Activated gamma-delta T cell treated with Interleukin-2 at 50 U/mL for 16 hours (primary cell): ENCODE measurements at regions not wholly inside any gene's neighbourhood (a gene's known extent, or its start where the extent isn't known, plus 50 kb on each side); places are given as distances from the start of the nearest gene placed in this dataset.
"Not testable (repeated sequence)": the region's sequence is repeated elsewhere in the genome, so short reads cannot be mapped to it uniquely, and the experiment has no call there.

ENCODE experiments used
- DNase-seq: peaks from one replicate; pipeline ENCODE4 v3.0.0-alpha.2; 2020

DNA sequence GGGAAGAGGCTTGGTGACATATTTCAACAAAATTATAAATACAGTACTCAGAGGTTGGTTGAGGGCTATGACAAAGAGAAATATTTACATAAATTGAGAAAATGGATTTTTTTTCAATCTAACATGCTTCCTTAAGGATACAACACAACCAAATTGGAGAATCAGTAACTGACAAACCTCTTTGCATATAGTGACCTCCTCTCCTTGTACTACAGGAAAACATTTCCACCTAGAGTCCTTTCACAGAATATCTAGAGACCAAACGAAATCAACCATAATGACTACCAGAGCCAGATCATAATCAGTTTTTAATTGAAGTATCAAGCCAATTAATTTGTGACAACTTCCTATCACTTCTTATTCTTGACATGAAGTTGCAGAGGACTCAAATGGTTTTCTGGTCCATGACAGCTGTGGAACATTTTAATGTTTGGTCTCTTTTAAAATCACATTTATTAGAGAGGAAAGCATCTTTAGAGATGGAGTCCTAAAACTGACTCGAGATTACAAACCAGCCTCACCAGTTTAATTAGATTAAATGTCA, 1636.5 kb upstream of the C9orf72 start:
- no peak for DNase-seq

DNA sequence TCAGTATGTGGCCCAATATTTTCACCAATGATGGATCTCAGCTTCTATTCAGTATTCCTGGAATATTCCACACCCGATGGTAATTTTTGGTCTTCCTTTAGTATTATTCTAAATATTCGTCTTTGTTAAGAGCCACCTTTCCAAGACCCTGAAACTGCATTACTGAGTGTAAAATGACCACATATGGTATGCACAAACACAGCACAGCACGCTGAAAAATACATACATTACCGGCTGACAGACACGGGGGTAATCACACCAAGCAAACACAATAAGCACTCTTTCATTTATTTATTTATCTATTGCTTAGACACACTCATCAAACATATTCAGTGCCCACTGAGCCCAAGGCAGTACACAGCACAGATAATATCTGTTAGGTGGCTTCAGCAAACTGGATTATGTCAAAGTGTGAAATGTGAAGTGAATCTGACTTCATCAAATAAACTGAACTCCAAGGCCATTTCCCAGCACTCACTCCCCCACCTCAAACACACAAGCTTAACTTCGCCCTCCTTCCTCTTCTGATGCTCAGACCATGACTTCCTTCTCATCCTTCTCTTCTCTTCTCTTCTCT, 1637.8 kb upstream of the C9orf72 start:
- no peak for DNase-seq

DNA sequence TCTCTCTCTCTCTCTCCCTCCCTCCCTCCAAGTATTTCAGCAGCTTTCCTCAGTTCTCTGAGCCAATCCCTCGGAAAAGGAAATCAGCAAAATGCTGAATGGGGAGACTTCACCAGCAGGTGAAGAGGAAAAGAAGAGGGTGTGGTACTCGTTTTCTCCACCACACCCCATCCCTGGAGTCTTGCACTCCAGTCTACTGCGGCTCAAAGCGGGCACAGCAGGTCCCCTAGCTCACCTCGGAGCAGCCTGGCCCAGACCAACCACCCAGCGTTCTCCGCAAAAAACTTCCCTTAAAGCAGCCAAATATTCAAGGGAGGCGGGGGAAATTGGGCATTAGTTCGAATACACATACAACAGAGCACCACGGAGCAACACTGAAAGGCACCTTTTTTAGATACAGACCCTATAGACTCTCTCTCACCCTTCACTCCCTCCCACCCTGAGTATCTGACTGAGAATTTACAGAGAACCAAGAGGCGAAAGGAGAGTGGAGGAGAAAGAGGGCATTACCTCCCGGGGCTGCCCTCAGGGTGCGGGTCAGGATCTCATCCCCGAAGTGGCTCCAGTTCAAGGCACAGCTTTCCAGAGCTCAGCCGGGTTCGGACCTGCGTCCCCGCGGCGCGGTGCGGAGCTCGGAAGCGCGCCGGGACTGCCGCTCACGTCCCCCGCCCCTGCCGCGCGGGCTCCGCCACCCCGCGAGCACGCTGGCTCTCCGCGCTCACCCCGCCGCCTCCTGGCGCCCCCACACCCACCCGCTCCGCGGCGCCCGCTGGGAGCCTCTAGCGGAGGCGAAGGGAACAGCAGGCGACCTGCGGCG, 1638.5 kb upstream of the C9orf72 start:
- no peak for DNase-seq

DNA sequence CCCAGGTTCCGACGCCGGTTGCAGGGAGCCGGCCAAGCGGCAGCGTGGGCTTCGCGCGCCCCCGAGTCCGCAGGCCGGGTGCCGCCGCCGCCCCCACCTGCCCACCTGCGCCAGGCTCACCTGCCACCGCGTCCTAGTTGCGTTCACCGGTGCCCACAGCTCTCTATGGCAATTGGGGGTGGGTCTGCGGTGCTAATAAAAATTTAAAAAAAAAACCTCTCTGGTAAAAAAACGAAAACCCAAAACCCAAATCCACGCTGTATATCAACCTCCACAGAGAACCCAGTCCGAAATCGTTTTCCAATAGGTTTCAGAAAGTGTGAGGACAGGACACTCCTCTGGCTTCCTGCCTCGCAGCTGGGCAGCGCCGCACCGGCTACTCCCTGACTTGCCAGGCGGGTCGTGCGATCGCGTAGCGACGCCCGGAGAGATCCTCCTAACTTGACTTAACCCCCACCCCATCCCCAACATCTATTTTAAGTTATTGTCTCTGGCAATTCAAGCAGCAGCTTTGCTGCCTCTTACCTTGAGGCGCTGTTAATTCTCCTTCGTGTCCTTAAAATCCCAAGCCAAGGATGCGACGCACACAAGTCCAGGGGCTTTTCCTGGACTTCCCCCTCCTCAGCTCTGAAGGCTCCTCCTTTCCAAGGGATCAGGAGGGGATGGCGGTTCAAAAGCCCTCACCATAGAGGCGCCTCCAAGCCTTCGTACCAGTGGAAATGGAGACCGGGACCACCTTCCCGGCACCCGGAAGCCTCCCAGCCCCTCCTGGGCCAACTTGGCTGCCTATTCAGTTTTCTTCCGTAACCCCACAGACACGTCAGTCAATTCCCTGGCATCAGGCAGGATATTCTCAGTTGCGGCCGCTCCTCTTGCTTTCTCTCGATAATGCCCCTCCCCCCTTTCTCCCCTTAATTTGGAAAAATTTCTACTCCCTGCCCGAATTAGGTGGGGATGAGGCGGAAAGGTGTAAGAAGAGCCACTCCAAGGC, 1639.4 kb upstream of the C9orf72 start:
- no peak for DNase-seq

DNA sequence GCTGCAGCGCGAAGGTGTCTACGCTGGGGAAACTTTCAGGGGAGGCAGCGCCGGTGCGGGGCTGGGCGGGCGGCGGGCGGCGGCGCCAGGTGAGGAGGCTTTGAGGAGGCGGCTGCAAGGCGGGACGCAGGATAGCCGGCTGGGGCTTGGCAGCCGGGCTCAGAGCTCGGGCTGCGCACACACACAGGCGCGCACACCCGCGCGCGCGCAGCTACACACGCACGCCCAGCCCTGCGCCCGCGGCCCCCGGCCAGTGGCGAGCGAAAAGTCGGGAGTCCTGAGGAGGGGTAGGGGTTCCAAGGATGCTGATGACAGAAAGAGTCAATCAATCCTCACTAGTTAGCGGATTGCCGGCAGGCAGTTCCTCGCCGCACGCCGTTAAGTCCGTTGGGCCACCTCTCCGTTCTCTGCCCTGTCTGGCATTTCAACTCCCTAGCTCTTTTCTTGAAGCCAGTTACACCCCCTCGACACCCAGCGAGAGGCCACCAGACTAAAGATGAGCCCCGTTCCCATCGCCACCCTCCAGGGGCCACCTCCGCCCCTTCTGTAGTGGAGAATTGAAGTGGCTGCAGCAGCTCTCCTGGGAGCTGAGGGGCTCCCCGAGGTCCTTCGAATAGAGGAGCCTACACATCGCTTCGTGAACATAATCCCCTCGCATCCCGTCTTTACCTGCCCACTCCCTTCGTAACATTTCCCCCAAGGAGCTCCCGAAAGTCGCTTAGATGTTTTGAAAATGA, 1640.3 kb upstream of the C9orf72 start, which contains the start of gene LINGO2:
TSS of gene LINGO2 (minus strand) at position 185 of the 737 bp plus-strand sequence.
- no peak for DNase-seq

DNA sequence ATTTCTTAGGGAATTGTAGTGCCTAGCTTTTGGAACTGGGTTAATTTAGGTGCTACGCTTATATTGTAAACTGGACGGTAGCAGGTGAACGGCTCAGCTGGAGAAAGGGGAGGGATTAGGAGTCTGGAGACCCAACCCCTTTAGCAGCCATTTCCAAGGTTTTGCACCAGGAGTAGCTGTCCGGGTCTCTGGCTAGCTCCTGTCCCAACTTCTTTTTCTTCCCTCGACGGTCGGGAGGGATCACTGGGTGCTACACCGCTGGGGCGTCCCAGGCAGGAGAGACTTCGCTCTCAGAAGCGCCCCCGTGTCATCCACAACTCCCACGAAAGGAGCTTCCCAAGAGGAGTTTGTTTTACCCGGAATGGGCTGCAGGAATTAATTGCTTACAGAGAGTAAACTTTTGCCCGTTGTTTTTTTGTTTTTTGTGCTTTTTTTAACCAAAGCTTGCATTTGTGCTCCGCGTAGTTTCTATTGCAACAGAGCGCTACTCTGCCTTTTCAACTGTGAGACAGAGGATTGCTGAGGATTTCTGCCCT, 1640.9 kb upstream of the C9orf72 start:
- DNase-seq = no peak

DNA sequence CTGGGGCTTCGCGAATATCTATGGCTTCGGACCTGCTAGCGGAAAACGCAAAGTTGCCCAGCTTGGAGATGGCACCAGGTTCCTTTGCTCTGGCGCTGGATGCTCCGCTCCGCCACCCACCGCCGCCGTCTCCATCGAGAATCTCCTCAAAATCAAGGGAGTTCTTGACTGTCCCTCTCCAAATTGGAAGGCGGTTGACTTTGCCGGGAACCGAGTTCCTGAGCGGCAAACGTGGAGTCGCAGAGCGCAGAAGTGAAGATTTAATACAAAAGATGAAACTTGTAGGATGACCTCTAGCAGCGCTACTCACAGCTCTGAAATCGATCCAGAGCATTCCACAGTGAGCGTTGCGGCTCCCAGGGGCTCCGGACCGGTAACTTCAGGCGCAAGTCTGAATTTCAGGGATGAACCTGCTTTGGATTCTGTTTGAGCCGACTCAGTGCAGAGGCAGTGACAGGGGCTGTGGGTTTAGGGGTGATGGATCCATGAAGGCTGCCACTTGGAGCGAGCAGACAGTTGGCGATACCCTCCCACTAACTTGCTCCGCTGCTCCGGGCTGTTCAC, 1641.5 kb upstream of the C9orf72 start:
- no peak for DNase-seq

DNA sequence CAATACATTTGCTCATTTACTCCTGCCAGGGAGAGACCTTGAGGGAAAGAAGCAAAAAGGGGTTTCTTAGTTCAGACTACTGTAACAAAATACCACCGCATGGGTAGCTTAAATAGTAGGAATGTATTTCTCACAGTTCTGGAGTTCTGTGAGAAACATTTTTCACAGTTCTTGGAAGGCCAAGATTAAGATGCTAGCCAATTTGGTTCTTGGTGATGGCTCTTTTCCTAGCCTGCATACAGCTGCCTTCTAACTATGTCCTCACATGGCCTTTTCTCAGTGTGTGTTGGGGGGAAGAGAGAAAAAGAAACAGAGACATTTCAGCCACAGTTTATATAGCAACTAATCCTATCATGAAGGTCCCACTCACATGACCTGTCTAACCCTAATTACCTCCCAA, 1644.7 kb upstream of the C9orf72 start:
- DNase-seq = no peak

DNA sequence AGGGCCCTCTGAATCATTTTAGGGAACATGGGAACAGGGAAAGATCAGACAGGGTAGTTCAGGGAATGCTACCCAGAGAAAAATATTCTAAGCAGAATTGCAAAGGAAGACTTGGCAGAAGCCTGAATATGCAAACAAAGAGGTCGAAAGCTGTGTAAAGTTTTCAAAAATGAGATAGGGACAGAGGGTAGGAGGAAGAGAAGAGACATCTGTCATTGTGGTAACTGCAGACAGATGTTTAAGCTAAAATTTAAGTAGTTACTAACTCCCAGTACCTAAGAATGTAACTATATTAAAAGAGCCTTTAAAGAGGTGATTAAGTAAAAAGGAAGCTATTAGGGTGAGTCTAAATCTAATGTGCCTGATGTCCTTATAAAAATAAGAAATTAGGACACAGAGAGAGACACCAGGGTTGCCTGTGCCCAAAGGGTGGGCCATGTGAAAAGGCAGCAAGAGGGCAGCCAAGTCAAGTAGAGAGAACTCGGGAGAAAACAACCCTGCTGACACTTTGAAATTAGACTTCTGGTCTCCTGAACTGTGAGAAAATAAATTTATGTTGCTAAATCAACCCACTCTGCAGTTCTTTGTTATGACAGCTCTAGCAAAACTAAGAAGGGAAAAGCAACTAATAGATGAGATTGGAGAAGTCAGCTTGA, 1647.4 kb upstream of the C9orf72 start:
- DNase-seq = no peak

DNA sequence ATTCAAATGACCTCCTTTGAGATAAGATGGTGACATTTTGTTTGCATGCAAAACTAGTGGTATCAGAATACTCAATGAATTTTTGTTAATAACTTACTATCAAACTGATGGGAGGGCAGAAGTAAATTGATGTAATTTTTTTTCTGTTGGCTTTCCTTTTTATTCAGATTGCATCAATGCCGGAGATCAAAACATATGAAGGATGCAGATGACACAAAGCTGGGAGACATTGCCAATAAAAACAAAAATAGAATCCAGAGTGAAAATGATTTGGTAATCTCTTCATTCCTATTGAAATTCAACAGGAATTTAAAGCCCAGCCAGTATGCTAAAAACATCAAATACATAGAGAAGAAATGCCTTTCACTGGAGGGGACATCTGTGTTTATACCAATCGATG, 1655.3 kb upstream of the C9orf72 start:
- no peak for DNase-seq

DNA sequence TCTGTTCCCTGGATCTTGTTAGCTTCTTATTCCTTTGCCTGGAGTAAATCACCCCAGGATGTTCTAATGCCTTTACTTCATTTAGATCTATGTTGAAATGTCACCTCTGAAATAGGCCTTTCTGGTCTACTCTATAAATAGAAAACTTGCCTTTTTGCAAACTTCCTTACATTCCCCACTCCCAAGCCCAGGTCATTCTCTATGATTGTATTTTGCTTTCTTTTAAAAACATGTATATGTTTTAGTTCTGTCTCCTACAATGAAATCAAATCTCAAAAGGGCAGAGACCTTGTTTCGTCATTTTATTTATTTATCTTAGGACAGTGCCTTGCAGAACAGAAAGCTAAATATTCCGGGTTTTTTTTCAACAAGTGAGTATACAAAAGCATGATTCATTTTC, 1657.7 kb upstream of the C9orf72 start:
- DNase-seq = no peak

DNA sequence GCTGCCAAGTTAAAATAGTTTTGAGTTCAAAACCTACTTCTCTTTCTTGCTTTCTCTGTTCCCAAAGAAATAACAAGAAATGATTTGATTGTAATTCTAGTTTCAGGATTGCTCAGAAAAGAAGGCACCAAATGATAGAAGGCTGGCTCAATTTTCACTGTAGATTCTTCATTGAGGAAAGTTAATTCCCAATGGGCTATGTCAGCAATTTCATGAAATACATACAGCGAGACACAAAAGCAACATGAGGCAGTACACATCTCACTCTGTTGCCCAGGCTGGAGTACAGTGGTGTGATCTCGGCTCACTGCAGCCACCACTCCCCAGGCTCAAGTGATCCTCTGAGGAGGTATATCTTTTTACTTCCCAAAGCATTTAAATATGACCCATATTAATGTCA, 1659.9 kb upstream of the C9orf72 start:
- DNase-seq = no peak

DNA sequence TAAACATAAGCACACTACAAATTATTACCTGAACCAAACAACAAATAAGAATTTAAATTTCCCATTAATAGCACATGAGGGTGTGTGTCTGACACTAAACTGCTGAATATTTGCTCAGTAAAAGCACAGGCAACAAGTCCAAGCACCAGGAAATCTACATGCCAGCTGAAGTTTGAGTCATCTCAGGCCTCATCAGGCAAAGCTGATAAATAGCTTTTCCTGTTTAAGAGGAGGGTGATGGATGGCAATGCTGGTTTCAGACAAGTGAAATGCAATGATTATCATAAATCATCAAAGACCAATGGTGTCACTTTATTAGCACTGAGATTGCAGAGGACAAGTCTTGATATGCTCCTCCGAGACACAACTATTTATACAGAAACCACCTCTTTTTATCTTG, 1668.0 kb upstream of the C9orf72 start:
- DNase-seq = no peak

DNA sequence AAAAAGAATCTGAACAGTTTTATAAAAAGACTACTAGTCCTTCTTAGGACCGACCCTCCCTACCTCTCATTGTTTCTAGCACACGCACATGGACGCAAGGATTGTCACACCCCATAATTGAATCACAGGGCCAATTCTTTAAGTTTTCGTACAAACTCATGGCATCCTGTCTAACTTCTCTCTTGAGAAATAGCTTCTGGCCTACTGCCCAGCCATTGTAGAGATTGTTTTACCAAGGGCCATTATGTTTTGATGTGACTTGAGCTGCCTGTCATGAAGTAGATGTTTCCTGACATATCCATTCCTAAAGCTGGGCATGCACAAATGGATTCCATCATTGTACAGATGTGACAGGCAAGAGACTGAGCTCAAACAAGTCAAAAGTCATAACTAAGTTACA, 1672.1 kb upstream of the C9orf72 start:
- no peak for DNase-seq

DNA sequence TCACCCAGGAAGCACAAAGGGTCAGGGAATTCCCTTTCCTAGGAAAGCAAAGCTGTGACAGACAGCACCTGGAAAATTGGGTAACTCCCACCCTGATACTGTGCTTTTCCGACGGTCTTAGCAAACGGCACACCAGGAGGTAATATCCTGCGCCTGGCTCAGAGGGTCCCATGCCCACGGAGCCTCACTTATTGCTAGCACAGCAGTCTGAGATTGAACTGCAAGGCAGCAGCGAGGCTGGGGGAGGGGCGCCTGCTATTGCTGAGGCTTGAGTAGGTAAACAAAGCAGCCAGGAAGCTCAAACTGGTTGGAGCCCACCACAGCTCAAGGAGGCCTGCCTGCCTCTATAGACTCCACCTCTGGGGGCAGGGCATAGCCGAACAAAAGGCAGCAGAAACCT, 1697.1 kb upstream of the C9orf72 start:
- not testable (repeated sequence) for DNase-seq

DNA sequence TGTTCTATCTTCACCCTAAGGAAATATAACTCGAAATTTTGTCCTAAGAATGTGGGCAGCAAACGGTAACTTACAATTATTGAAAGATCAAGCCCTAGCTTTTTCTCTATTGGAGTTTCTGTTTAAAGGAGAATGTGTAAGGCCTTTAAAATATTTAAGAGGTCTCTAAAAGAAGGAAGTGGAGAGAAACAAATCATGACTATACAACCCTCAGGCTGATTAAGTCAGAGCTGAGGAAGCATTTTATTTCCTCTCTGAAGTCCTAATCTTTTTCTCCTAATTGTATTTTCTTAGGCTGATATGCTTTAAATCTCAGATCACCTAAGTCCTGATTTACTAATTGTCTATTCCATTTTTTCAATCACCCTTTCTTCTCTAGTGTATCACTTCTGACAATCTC, 1708.8 kb upstream of the C9orf72 start:
- DNase-seq = no peak

DNA sequence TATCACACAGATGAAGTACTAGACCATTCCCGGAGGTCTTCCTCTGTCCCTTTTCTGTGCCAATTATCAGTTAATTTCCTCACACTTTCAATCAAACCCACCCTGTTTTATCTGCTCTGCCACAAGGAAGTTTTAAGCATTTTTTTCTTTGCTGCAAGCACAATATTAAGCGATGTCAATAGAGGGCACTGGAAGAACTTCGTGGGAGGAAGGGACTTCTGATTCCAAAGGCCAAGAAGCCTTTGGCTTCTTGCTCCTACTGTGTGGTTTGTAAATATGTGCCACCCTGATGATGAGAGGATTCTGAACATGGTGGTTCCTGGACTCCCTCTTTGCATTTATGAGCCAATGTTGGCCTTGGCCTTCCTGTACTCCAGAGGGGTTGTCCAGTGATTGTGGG, 1712.5 kb upstream of the C9orf72 start:
- no peak for DNase-seq

DNA sequence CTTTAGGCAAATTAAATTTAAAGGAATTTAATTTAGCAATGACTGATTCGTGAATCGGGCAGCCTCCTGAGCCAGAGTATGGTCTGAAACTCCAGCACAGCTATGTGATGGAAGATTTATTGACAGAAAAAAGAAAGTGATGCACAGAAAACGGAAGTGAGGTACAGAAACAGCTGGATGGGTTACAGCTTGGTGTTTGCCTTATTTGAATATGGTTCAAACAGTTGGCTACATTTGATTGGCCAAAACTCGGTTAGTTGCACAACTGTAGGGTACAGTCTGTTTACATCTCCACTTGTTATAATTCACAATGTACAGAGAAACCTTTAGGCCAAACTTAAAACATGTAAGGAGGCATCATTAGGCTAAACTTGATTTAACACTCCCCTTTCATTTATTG, 1716.1 kb upstream of the C9orf72 start:
- no peak for DNase-seq

DNA sequence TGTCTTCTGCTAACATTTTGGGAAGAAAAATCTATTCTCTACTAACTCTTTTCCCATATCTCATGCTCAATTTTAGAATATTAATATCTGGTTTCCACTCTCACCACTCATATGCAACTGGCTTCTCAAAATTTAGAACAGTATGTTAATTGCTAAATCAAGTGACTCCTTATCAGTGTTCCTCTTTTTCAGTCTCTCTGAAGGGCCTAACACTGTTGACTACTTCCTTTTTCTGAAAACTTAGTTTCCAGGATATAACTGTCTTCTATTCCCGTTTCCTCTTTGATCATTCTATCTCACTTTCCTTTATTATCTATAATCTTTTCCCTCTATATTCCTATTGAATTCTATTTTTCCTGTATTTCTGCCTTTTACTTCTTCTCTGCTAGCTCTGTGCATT, 1717.2 kb upstream of the C9orf72 start:
- no peak for DNase-seq

DNA sequence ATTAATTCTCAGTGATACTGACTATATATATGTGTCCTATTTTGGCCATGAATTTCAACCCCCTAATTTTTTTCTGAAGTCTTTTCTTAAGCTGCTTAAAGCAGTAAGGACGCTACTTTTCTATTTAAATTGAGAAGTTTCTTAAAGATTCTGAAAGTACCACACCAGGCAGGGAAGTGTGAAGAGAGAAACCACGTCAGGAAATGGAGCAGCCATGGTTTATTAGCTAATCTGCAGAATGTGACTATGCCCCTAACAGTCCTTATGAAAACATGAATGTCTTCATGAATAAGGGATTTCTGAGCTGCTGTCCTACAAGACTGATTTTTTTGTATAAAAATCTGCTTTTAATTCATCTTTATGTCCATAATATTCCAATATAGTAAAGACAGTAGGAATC, 1724.3 kb upstream of the C9orf72 start:
- DNase-seq = no peak

DNA sequence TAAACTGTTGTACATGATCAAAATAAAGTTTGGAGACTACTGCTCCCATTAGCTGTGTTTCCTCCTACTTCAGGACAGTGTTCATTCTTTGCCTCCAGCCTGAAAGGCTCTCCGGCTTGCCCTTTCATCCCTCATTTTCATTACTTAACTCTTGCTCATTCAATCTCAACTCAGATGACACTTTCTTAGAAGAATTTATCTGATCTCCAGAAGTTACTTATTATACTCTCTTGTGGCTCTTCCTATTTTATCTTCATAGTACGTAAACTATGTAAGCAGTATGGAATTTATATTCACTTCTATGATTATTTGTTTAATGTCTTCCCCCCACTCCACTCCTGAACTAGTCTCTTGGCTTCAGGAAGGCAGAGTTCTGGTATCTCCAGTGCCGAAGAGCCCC, 1737.9 kb upstream of the C9orf72 start:
- no peak for DNase-seq
